HCT116 (cell line): ENCODE measurements at regions not wholly inside any gene's neighbourhood (a gene's known extent, or its start where the extent isn't known, plus 50 kb on each side); places are given as distances from the start of the nearest gene placed in this dataset.
"Not testable (repeated sequence)": the region's sequence is repeated elsewhere in the genome, so short reads cannot be mapped to it uniquely, and the experiment has no call there.

Source experiments
- POLR2A ChIP-seq: IDR thresholded peaks from 2 replicates; pipeline ENCODE4 v1.7.0; 2011; ENCODE audit warnings: borderline replicate concordance; ENCODE audit not compliant: insufficient read depth, insufficient read length; ENCODE audit errors: extremely low read depth
- POLR2AphosphoS5 ChIP-seq: IDR thresholded peaks from 2 replicates; pipeline ENCODE4 v1.6.1; 2011; ENCODE audit warnings: mild to moderate bottlenecking, low read depth, low read length, moderate library complexity
- SIN3A ChIP-seq: IDR thresholded peaks from 2 replicates; pipeline ENCODE4 v1.6.1; 2012; ENCODE audit warnings: low read depth
- SP1 ChIP-seq: IDR thresholded peaks from 2 replicates; pipeline ENCODE4 v1.6.1; 2012; ENCODE audit warnings: low read depth
- TF ChIP-seq, protein P1 (sequence below), 3 experiments: fragments of 200-600 bp in 1 of 3; sonication (generic) in 1 of 3; IDR thresholded peaks in 2 of 3; conservative IDR thresholded peaks in 1 of 3; 2 replicates each; pipeline ENCODE4 v1.5.1; 2012 to 2017; ENCODE audit warnings: low read depth in 2 of 3, low read length in 2 of 3, antibody characterized with exemption in 1 of 3, borderline replicate concordance in 1 of 3, control low read depth in 1 of 3, mild to moderate bottlenecking in 1 of 3, mixed read lengths in 1 of 3, mixed run types in 1 of 3, moderate library complexity in 1 of 3; ENCODE audit not compliant: insufficient read depth in 1 of 3

DNA sequence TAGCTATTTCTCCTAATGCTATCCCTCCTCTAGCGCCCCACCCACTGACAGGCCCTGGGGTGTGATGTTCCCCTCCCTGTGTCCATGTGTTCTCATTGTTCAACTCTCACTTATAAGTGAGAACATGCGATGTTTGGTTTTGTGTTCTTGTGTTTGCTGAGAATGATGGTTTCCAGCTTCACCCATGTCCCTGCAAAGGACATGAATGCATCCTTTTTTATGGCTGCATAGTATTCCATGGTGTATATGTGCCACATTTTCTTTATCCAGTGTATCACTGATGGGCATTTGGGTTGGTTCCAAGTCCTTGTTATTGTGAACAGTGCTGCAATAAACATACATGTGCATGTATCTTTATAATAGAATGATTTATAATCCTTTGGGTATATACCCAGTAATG is 115.3 kb upstream of the OR9Q1 start:
- not testable (repeated sequence) for TF ChIP-seq SIN3A, POLR2A, SP1, POLR2AphosphoS5
- TF ChIP-seq, protein P1, sequence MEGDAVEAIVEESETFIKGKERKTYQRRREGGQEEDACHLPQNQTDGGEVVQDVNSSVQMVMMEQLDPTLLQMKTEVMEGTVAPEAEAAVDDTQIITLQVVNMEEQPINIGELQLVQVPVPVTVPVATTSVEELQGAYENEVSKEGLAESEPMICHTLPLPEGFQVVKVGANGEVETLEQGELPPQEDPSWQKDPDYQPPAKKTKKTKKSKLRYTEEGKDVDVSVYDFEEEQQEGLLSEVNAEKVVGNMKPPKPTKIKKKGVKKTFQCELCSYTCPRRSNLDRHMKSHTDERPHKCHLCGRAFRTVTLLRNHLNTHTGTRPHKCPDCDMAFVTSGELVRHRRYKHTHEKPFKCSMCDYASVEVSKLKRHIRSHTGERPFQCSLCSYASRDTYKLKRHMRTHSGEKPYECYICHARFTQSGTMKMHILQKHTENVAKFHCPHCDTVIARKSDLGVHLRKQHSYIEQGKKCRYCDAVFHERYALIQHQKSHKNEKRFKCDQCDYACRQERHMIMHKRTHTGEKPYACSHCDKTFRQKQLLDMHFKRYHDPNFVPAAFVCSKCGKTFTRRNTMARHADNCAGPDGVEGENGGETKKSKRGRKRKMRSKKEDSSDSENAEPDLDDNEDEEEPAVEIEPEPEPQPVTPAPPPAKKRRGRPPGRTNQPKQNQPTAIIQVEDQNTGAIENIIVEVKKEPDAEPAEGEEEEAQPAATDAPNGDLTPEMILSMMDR (IDR thresholded peaks at IDR 0.05 in 2 of 3, conservative IDR thresholded peaks at IDR 0.05 in 1 of 3; ENCODE audit: borderline replicate concordance in 1 of 3, insufficient read depth in 1 of 3, low read depth in 2 of 3, low read length in 2 of 3), result not testable (repeated sequence)
